Ishikawa (cell line): ENCODE measurements at regions not wholly inside any gene's neighbourhood (a gene's known extent, or its start where the extent isn't known, plus 50 kb on each side); places are given as distances from the start of the nearest gene placed in this dataset.

Source experiments
- EP300 ChIP-seq: IDR thresholded peaks from 2 replicates; pipeline ENCODE4 v1.6.1; 2012; ENCODE audit warnings: borderline replicate concordance
- RAD21 ChIP-seq: IDR thresholded peaks from 2 replicates; pipeline ENCODE4 v1.6.1; 2012; ENCODE audit warnings: low read depth
- TCF12 ChIP-seq: IDR thresholded peaks from 2 replicates; pipeline ENCODE4 v1.6.1; 2012; ENCODE audit warnings: low read depth
- YY1 ChIP-seq: IDR thresholded peaks from 2 replicates; pipeline ENCODE4 v1.6.1; 2012; ENCODE audit warnings: low read depth
- TF ChIP-seq, protein P1 (sequence below): IDR thresholded peaks from 2 replicates; pipeline ENCODE4 v1.6.1; 2012
- TF ChIP-seq, protein P2 (sequence below): IDR thresholded peaks from 2 replicates; pipeline ENCODE4 v1.6.1; 2012; ENCODE audit warnings: low read depth, mild to moderate bottlenecking

DNA sequence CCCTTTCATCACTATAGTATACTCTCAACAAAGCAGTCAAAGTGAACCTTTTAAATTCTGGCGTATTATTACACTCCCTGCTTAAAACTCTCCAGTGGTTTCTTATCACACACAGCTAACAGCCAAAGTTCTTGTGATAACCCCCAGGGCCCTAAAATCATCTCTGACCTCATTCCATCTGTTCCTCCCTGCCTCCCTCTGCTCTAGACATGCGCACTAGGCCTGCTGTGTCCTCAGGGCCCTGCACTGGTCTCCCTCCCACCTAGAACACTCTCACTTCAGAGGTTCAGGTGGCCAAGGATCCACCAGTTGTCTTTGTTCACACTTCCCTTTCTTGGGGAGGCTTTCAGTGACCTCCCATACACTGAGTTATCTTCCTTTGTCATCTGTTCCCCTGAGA, 603.4 kb downstream of the DSC3 start:
- TF ChIP-seq EP300 = no peak
- TF ChIP-seq, protein P1, sequence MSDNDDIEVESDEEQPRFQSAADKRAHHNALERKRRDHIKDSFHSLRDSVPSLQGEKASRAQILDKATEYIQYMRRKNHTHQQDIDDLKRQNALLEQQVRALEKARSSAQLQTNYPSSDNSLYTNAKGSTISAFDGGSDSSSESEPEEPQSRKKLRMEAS = no peak
- TF ChIP-seq RAD21 = no peak
- no peak for TF ChIP-seq YY1
- no peak for TF ChIP-seq TCF12
- TF ChIP-seq, protein P2, sequence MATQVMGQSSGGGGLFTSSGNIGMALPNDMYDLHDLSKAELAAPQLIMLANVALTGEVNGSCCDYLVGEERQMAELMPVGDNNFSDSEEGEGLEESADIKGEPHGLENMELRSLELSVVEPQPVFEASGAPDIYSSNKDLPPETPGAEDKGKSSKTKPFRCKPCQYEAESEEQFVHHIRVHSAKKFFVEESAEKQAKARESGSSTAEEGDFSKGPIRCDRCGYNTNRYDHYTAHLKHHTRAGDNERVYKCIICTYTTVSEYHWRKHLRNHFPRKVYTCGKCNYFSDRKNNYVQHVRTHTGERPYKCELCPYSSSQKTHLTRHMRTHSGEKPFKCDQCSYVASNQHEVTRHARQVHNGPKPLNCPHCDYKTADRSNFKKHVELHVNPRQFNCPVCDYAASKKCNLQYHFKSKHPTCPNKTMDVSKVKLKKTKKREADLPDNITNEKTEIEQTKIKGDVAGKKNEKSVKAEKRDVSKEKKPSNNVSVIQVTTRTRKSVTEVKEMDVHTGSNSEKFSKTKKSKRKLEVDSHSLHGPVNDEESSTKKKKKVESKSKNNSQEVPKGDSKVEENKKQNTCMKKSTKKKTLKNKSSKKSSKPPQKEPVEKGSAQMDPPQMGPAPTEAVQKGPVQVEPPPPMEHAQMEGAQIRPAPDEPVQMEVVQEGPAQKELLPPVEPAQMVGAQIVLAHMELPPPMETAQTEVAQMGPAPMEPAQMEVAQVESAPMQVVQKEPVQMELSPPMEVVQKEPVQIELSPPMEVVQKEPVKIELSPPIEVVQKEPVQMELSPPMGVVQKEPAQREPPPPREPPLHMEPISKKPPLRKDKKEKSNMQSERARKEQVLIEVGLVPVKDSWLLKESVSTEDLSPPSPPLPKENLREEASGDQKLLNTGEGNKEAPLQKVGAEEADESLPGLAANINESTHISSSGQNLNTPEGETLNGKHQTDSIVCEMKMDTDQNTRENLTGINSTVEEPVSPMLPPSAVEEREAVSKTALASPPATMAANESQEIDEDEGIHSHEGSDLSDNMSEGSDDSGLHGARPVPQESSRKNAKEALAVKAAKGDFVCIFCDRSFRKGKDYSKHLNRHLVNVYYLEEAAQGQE = no peak
